ENCODE measurements at regions not wholly inside any gene's neighbourhood (a gene's known extent, or its start where the extent isn't known, plus 50 kb on each side); places are given as distances from the start of the nearest gene placed in this dataset.

DNA sequence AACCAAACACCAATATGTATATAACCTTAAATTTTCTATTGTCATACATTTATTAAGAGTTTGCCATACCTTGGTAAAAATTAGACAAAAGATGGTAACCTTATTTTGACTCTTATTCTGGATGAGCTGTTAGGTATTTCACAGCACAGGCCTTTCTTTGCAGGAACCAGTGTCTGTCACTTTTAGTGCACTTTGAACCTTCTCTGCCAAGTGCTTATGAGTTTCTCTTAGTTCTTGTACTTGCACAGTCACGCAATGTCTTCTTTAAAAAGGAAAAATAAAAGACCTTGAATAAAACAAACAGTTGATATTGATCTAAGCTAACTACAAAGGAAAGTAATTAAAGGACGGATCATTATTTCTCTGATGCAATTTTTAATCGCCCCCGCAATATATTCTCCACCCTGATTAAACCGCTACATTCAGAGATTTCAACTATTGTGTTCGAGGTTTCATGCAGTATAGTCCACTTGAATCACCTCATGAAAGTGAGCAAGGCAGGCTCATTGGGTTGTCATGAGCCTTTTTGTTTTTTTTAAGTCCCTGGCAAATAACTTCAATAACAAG is 534.5 kb downstream of the KLF5 start:
- Mint-ChIP-seq H3K27me3 (no peaks in the 10 kb centered on the region), H3K9me3 (peaks cover under 1% of the 10 kb centered on the region), H3K4me3 (no peak overlapping the region), H3K27ac (no peak overlapping the region), H3K36me3 (peaks cover under 1% of the 10 kb centered on the region), H3K4me1 (ENCODE audit: unreplicated experiment) (no peaks in the 10 kb centered on the region)
- TF ChIP-seq, protein P1, sequence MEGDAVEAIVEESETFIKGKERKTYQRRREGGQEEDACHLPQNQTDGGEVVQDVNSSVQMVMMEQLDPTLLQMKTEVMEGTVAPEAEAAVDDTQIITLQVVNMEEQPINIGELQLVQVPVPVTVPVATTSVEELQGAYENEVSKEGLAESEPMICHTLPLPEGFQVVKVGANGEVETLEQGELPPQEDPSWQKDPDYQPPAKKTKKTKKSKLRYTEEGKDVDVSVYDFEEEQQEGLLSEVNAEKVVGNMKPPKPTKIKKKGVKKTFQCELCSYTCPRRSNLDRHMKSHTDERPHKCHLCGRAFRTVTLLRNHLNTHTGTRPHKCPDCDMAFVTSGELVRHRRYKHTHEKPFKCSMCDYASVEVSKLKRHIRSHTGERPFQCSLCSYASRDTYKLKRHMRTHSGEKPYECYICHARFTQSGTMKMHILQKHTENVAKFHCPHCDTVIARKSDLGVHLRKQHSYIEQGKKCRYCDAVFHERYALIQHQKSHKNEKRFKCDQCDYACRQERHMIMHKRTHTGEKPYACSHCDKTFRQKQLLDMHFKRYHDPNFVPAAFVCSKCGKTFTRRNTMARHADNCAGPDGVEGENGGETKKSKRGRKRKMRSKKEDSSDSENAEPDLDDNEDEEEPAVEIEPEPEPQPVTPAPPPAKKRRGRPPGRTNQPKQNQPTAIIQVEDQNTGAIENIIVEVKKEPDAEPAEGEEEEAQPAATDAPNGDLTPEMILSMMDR (conservative IDR thresholded peaks at IDR 0.05), result no peak
- DNase-seq (ENCODE audit: extremely low spot score, unreplicated experiment), result no peak

DNA sequence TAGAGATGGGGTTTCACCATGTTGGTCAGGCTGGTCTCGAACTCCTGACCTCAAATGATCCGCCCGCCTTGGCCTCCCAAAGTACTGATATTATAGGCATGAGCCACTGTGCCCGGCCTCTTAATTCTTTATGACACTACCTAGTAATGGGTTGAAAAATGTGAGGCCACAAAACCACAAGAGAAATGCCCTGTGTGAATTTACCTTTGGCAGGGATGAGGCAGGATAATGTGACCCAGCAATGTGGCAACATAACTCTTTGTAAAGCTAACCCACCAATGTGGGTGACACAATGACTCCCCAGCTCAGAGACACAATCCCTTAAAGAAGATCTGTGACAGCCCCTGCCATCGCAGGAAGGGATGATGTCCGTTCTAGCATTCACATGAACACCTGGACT is 533.1 kb downstream of the KLF5 start:
- Mint-ChIP-seq H3K4me3 (no peak overlapping the region), H3K9me3 (no peaks in the 10 kb centered on the region), H3K36me3 (no peaks in the 10 kb centered on the region), H3K27me3 (no peaks in the 10 kb centered on the region), H3K4me1 (ENCODE audit: unreplicated experiment) (no peaks in the 10 kb centered on the region), H3K27ac (no peak overlapping the region)
- TF ChIP-seq, protein P1 (conservative IDR thresholded peaks at IDR 0.05), result no peak
- DNase-seq (ENCODE audit: extremely low spot score, unreplicated experiment), result no peak

DNA sequence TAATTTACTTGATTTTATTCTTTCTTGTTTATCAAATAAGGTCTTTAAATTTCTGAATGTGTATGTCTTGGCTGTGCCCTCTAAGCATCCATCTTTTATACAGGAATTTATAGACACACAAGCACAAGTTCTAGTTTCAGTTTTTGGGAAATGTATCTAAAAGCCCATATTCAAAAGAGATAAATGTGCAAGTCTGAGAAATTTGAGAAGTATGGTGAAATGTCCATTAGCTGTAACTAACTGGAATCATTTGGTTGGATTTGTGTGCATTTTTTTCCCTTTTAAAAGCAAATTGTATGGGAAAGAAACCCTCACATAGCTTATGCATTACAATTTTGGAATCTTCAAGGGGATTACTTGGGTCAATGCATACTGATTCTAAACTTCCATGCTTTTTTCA is 532.0 kb downstream of the KLF5 start:
- Mint-ChIP-seq H3K27me3 (no peaks in the 10 kb centered on the region), H3K9me3 (no peaks in the 10 kb centered on the region), H3K4me3 (no peak overlapping the region), H3K27ac (no peak overlapping the region), H3K4me1 (ENCODE audit: unreplicated experiment) (no peaks in the 10 kb centered on the region), H3K36me3 (no peaks in the 10 kb centered on the region)
- no peak for DNase-seq (ENCODE audit: extremely low spot score, unreplicated experiment)
- TF ChIP-seq, protein P1 (conservative IDR thresholded peaks at IDR 0.05), result no peak

DNA sequence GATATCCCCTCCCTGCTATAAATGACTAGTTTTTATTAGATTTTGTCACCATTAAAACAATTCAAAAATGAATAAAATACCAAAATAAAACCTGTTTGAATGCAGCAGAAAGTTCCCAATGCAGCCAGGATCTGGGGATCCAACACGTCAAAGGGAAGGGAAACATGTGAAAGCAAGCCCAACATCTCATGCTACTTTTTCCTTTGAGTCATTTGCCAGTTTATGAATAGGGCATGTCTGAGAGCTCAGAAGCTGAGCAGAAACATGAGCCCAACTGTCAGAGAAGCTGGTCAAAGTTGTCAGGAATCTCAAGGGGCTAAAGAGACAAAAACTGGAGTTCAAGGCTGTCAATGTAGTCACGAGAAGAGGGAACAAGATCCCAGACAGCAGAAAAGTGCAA is 526.4 kb downstream of the KLF5 start:
- no peaks in the 10 kb centered on the region for H3K36me3 Mint-ChIP-seq
- H3K9me3 Mint-ChIP-seq, result peaks cover 5% of the 10 kb centered on the region
- TF ChIP-seq, protein P1 (conservative IDR thresholded peaks at IDR 0.05), result no peak
- no peaks in the 10 kb centered on the region for H3K27me3 Mint-ChIP-seq
- no peak overlapping the region for H3K4me3 Mint-ChIP-seq
- H3K4me1 Mint-ChIP-seq (ENCODE audit: unreplicated experiment), result peaks cover 7% of the 10 kb centered on the region
- DNase-seq (ENCODE audit: extremely low spot score, unreplicated experiment), result no peak
- H3K27ac Mint-ChIP-seq, result no peak overlapping the region

DNA sequence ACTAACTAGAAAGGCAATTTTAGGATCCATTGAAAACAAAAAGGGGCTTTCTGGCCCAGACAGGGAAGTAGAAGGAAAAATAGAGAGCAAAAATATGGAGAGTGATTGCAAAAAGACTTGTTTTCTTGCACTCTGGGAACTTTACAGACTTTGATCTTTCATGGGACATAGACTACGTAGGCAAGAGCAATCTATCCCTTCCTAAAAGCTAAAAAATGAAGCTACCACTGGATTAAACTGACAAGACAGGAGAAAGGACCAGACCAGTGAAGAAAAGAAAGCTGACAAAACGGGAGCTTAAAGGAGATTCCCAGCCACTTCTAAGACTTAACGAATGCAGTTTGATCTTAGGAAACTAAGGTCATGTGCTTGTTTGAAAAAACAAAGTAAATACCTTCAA is 524.5 kb downstream of the KLF5 start:
- H3K9me3 Mint-ChIP-seq, result peaks cover 5% of the 10 kb centered on the region
- H3K36me3 Mint-ChIP-seq, result no peaks in the 10 kb centered on the region
- no peak overlapping the region for H3K4me3 Mint-ChIP-seq
- no peak for DNase-seq (ENCODE audit: extremely low spot score, unreplicated experiment)
- no peaks in the 10 kb centered on the region for H3K27me3 Mint-ChIP-seq
- H3K4me1 Mint-ChIP-seq (ENCODE audit: unreplicated experiment), result peaks cover 7% of the 10 kb centered on the region
- TF ChIP-seq, protein P1 (conservative IDR thresholded peaks at IDR 0.05), result no peak
- H3K27ac Mint-ChIP-seq, result peak overlapping the region; percentile 56

All from type B pancreatic cell (in vitro differentiated cells).